ENCODE measurements at regions not wholly inside any gene's neighbourhood (a gene's known extent, or its start where the extent isn't known, plus 50 kb on each side); places are given as distances from the start of the nearest gene placed in this dataset.

- H3K27ac ChIP-seq = no peak overlapping the region
- no peak for TF ChIP-seq CTCF (conservative IDR thresholded peaks at IDR 0.05)
Measured at GRCh38 chr1:221794079-221794670, 52.3 kb upstream of the DUSP10 start.

GRCh38 chr1:221793439-221794078 is 51.7 kb upstream of the DUSP10 start:
- TF ChIP-seq CTCF (conservative IDR thresholded peaks at IDR 0.05) (no peak), ZFX (IDR thresholded peaks at IDR 0.05) (no peak)
- no peak overlapping the region for H3K27ac ChIP-seq

- TF ChIP-seq CTCF (conservative IDR thresholded peaks at IDR 0.05) (no peak), ZFX (IDR thresholded peaks at IDR 0.05) (no peak)
- no peak overlapping the region for H3K27ac ChIP-seq
Measured at GRCh38 chr1:221791846-221792245, 50.0 kb upstream of the DUSP10 start.

Data from C4-2B (cell line).